GM12878 (cell line): ENCODE measurements at regions not wholly inside any gene's neighbourhood (a gene's known extent, or its start where the extent isn't known, plus 50 kb on each side); places are given as distances from the start of the nearest gene placed in this dataset.

ENCODE experiments used
- ATAC-seq: fragments of 200-7000 bp; cut with Tn5 transposase; 3 replicates; pipeline ENCODE4 v1.9.1; 2020; ENCODE audit warnings: mild to moderate bottlenecking, moderate library complexity
- BruUV-seq: library from RNA; stranded (reverse); fragments of 400-500 nt; replicated peaks from 2 replicates; lab custom pipeline; 2021; lab: Mats Ljungman, UMichigan
- CTCF ChIA-PET: fragments of 300-600 bp; sonication (Branson Sonifier 250); formaldehyde crosslinking; extraction: SDS; loops from one replicate; lab custom pipeline; 2021; ENCODE audit warnings: inconsistent platforms; lab: Yijun Ruan, JAX
- POLR2A ChIA-PET: fragments of 350-600 bp; formaldehyde crosslinking; extraction: SDS; loops from one replicate; lab custom pipeline; 2021; ENCODE audit warnings: inconsistent platforms; lab: Charles Lee
- RAD21 ChIA-PET: fragments of 300-600 bp; sonication (Branson Sonifier 250); formaldehyde crosslinking; loops from one replicate; lab custom pipeline; 2023; ENCODE audit warnings: antibody characterized with exemption; ENCODE audit not compliant: unreplicated experiment; lab: Charles Lee
- SMC1A ChIA-PET: fragments of 300-600 bp; sonication (Branson Sonifier 250); formaldehyde crosslinking; loops from one replicate; lab custom pipeline; 2023; ENCODE audit not compliant: unreplicated experiment, uncharacterized antibody; lab: Charles Lee
- DNase-seq: peaks from one replicate; pipeline ENCODE4 v3.0.0-alpha.2; 2011; ENCODE audit warnings: low read depth, low spot score
- FAIRE-seq: peaks from 3 replicates; lab custom pipeline; 2011; peaks lifted over from hg19 to GRCh38; lab: Jason Lieb, UNC
- H2AFZ ChIP-seq: 2 replicates; pipeline ENCODE4 v1.6.0; 2011; ENCODE audit warnings: low read depth, low read length, control low read depth; ENCODE audit not compliant: control insufficient read depth
- H3K27ac ChIP-seq: 2 replicates; pipeline ENCODE4 v1.5.1; 2011; ENCODE audit warnings: control low read depth; ENCODE audit not compliant: control insufficient read depth, insufficient read depth
- H3K27me3 ChIP-seq, 2 experiments: replicated peaks in 1 of 2; 2 replicates each; pipeline versions ENCODE4 v1.6.0 to v1.6.1; 2011; ENCODE audit warnings: low read length in 1 of 2; ENCODE audit not compliant: control insufficient read depth in 2 of 2, insufficient read depth in 2 of 2
- H3K36me3 ChIP-seq, 2 experiments: 2 replicates each; pipeline ENCODE4 v1.5.1; 2011; ENCODE audit warnings: low read length in 1 of 2; ENCODE audit not compliant: control insufficient read depth in 2 of 2, insufficient read depth in 2 of 2
- H3K4me1 ChIP-seq: 2 replicates; pipeline ENCODE4 v1.6.1; 2011; ENCODE audit warnings: mild to moderate bottlenecking, low read length, moderate library complexity, mixed read lengths; ENCODE audit not compliant: control insufficient read depth, insufficient read depth
- H3K4me2 ChIP-seq: 2 replicates; pipeline ENCODE4 v1.6.0; 2011; ENCODE audit warnings: control low read depth; ENCODE audit not compliant: control insufficient read depth, insufficient read depth
- H3K4me3 ChIP-seq: fragments of 200-600 bp; sonication (generic); 2 replicates; pipeline ENCODE4 v1.5.1; 2016
- H3K79me2 ChIP-seq: 2 replicates; pipeline ENCODE4 v1.6.0; 2011; ENCODE audit warnings: low read length; ENCODE audit not compliant: control insufficient read depth, insufficient read depth
- H3K9ac ChIP-seq: 2 replicates; pipeline ENCODE4 v1.8.0; 2011; ENCODE audit warnings: low read length, control low read depth, mixed read lengths; ENCODE audit not compliant: control insufficient read depth, insufficient read depth
- H3K9me3 ChIP-seq: replicated peaks from 3 replicates; pipeline ENCODE4 v1.5.1; 2011; ENCODE audit warnings: mild to moderate bottlenecking, low read length; ENCODE audit not compliant: control insufficient read depth, insufficient read depth
- H4K20me1 ChIP-seq: 2 replicates; pipeline ENCODE4 v1.6.0; 2011; ENCODE audit not compliant: control insufficient read depth, insufficient read depth
- ATF7 ChIP-seq: fragments of 450-650 bp; IDR thresholded peaks from 2 replicates; pipeline ENCODE4 v1.6.1; 2016; ENCODE audit warnings: low read depth, mild to moderate bottlenecking
- BCL11A ChIP-seq: IDR thresholded peaks from 2 replicates; pipeline ENCODE4 v1.6.1; 2011; ENCODE audit warnings: low read depth, low read length
- CBX3 ChIP-seq: fragments of 200-600 bp; sonication (generic); IDR thresholded peaks from 2 replicates; pipeline ENCODE4 v1.6.1; 2016; ENCODE audit warnings: low read depth, borderline replicate concordance
- FOXM1 ChIP-seq: IDR thresholded peaks from 2 replicates; pipeline ENCODE4 v1.6.1; 2012; ENCODE audit warnings: low read depth, mild to moderate bottlenecking, inconsistent platforms, low read length, moderate library complexity
- GABPA ChIP-seq: IDR thresholded peaks from 2 replicates; pipeline ENCODE4 v1.6.1; 2014; ENCODE audit warnings: antibody characterized with exemption, low read depth, mild to moderate bottlenecking, inconsistent platforms
- GATAD2B ChIP-seq: fragments of 450-650 bp; conservative IDR thresholded peaks from 2 replicates; pipeline ENCODE4 v1.6.1; 2017; ENCODE audit warnings: low read depth, mild to moderate bottlenecking, moderate library complexity
- IRF5 ChIP-seq: fragments of 450-650 bp; IDR thresholded peaks from 2 replicates; pipeline ENCODE4 v1.6.1; 2017; ENCODE audit warnings: borderline replicate concordance
- NKRF ChIP-seq: fragments of 450-650 bp; conservative IDR thresholded peaks from 2 replicates; pipeline ENCODE4 v1.6.1; 2017; ENCODE audit warnings: mild to moderate bottlenecking, moderate library complexity
- SRF ChIP-seq, 2 experiments: IDR thresholded peaks; 2 replicates each; pipeline ENCODE4 v1.6.1; 2011; ENCODE audit warnings: low read depth in 2 of 2, low read length in 2 of 2, mild to moderate bottlenecking in 1 of 2, moderate library complexity in 1 of 2
- WGBS: methylation state at CpG from one replicate; pipeline ENCODE4 v1.1.6; 2016; ENCODE audit warnings: low lambda C conversion rate; ENCODE audit not compliant: insufficient replicate concordance, insufficient coverage; ENCODE audit errors: missing lambda C conversion rate; 5-methylcytosine and 5-hydroxymethylcytosine counted together
- in situ Hi-C: fragments of 300-500 bp; cut with MboI; formaldehyde crosslinking; loops from 9 replicates; pipeline ENCODE4 v1.14.3; 2018; ENCODE audit warnings: mixed read lengths
- intact Hi-C: fragments of 100-400 bp; cut with micrococcal nuclease; formaldehyde crosslinking; loops from one replicate; pipeline ENCODE4 v1.14.2; 2022; ENCODE audit not compliant: unreplicated experiment
- TF ChIP-seq, protein P1 (sequence below): IDR thresholded peaks from 2 replicates; pipeline ENCODE4 v1.6.1; 2012; ENCODE audit warnings: low read depth, low read length, improper control_type of control experiment
- TF ChIP-seq, protein P2 (sequence below): fragments of 450-650 bp; IDR thresholded peaks from 2 replicates; pipeline ENCODE4 v1.6.1; 2016; ENCODE audit warnings: mild to moderate bottlenecking, moderate library complexity, borderline replicate concordance

DNA sequence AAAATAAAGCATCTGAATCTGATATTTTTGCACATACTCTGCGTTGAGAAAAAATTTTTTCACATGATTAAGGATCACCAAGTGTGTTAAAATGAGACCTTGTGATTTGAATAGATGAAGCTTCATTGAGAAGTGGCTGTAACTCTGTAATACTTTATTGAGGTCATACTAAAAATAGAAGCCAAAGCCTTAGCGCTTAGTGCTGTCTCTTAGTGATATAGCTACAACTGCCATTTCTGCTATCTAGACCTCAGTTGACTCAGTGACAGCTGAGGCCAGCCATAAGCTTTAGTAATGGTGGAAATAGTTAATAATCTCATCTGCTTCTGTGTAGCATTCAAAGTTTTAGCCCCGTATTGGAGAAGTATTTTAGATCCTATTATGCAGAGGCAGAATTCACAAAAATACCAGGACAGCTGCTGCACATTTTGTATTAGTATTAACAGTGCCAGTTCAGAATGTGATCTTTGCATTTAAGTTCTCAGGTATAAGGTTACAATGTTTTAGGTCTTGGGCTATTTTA is 107.4 kb upstream of the SGCD start:
- ChIA-PET RAD21 (no interaction called here), SMC1A (interaction anchor here (0.8 to 1.9 kb wide), 5 partner anchors 8 to 21 kb away, joined by 3 to 4 read pairs (median 3); no protein-coding TSS in a partner anchor), POLR2A (no interaction called here), CTCF (interaction anchor here (1.2 kb wide), 1 partner anchor 14 kb away, joined by 4 read pairs; no protein-coding TSS in a partner anchor)
- Histone ChIP-seq H3K79me2 (no peaks in the 10 kb centered on the region), H3K9ac (no peak overlapping the region), H3K4me2 (no peak overlapping the region), H3K9me3 (no peaks in the 10 kb centered on the region), H3K36me3 (no peaks in the 10 kb centered on the region), H2AFZ (no peak overlapping the region), H3K4me3 (no peak overlapping the region), H3K27me3 (no peaks in the 10 kb centered on the region), H4K20me1 (no peaks in the 10 kb centered on the region), H3K4me1 (no peaks in the 10 kb centered on the region), H3K27ac (no peak overlapping the region)
- TF ChIP-seq GATAD2B, result no peak
- no peak for TF ChIP-seq FOXM1
- no peak for TF ChIP-seq IRF5
- no peak for TF ChIP-seq BCL11A
- TF ChIP-seq SRF (IDR thresholded peaks at IDR 0.05; ENCODE audit: low read depth in 2 of 2, low read length in 2 of 2), result no peak
- TF ChIP-seq CBX3, result no peak
- TF ChIP-seq NKRF, result no peak
- TF ChIP-seq GABPA, result no peak
- no peak for TF ChIP-seq ATF7
- TF ChIP-seq, protein P1, sequence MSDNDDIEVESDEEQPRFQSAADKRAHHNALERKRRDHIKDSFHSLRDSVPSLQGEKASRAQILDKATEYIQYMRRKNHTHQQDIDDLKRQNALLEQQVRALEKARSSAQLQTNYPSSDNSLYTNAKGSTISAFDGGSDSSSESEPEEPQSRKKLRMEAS, result no peak
- TF ChIP-seq, protein P2, sequence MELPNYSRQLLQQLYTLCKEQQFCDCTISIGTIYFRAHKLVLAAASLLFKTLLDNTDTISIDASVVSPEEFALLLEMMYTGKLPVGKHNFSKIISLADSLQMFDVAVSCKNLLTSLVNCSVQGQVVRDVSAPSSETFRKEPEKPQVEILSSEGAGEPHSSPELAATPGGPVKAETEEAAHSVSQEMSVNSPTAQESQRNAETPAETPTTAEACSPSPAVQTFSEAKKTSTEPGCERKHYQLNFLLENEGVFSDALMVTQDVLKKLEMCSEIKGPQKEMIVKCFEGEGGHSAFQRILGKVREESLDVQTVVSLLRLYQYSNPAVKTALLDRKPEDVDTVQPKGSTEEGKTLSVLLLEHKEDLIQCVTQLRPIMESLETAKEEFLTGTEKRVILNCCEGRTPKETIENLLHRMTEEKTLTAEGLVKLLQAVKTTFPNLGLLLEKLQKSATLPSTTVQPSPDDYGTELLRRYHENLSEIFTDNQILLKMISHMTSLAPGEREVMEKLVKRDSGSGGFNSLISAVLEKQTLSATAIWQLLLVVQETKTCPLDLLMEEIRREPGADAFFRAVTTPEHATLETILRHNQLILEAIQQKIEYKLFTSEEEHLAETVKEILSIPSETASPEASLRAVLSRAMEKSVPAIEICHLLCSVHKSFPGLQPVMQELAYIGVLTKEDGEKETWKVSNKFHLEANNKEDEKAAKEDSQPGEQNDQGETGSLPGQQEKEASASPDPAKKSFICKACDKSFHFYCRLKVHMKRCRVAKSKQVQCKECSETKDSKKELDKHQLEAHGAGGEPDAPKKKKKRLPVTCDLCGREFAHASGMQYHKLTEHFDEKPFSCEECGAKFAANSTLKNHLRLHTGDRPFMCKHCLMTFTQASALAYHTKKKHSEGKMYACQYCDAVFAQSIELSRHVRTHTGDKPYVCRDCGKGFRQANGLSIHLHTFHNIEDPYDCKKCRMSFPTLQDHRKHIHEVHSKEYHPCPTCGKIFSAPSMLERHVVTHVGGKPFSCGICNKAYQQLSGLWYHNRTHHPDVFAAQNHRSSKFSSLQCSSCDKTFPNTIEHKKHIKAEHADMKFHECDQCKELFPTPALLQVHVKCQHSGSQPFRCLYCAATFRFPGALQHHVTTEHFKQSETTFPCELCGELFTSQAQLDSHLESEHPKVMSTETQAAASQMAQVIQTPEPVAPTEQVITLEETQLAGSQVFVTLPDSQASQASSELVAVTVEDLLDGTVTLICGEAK, result no peak
- no peak for ATAC-seq
- 30% methylated on average over 3 of the region's 3 CpGs for WGBS
- DNase-seq, result no peak
- intact Hi-C loops, result no loop called here
- in situ Hi-C loops, result no loop called here
- BruUV-seq, result no TSS peak
- FAIRE-seq, result no peak
